ENCODE measurements at regions not wholly inside any gene's neighbourhood (a gene's known extent, or its start where the extent isn't known, plus 50 kb on each side); places are given as distances from the start of the nearest gene placed in this dataset.

- Histone ChIP-seq H3K36me3 (no peaks in the 10 kb centered on the region), H3K9me3 (peaks cover 0 to 3% of the 10 kb centered on the region in 2 donors), H3K27ac (no peak overlapping the region), H3K4me1 (no peaks in the 10 kb centered on the region), H3K4me3 (no peak overlapping the region), H3K27me3 (no peaks in the 10 kb centered on the region)
- DNase-seq (ENCODE audit: low spot score in 2 of 2): no peak
- intact Hi-C loops (cut with DNase I): no loop called here
- TF ChIP-seq, protein P1, sequence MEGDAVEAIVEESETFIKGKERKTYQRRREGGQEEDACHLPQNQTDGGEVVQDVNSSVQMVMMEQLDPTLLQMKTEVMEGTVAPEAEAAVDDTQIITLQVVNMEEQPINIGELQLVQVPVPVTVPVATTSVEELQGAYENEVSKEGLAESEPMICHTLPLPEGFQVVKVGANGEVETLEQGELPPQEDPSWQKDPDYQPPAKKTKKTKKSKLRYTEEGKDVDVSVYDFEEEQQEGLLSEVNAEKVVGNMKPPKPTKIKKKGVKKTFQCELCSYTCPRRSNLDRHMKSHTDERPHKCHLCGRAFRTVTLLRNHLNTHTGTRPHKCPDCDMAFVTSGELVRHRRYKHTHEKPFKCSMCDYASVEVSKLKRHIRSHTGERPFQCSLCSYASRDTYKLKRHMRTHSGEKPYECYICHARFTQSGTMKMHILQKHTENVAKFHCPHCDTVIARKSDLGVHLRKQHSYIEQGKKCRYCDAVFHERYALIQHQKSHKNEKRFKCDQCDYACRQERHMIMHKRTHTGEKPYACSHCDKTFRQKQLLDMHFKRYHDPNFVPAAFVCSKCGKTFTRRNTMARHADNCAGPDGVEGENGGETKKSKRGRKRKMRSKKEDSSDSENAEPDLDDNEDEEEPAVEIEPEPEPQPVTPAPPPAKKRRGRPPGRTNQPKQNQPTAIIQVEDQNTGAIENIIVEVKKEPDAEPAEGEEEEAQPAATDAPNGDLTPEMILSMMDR (IDR thresholded peaks at IDR 0.05): no peak
These were observed 241.9 kb downstream of the CDH11 start for GRCh38 chr16:64880006-64880405.

GRCh38 chr16:64878940-64879339 lies 242.9 kb downstream of the CDH11 start:
- DNase-seq (ENCODE audit: low spot score in 2 of 2): no peak
- Histone ChIP-seq H3K36me3 (no peaks in the 10 kb centered on the region), H3K4me1 (no peaks in the 10 kb centered on the region), H3K27me3 (no peaks in the 10 kb centered on the region), H3K27ac (no peak overlapping the region), H3K9me3 (peaks cover 0 to 3% of the 10 kb centered on the region in 2 donors), H3K4me3 (no peak overlapping the region)
- TF ChIP-seq, protein P1 (IDR thresholded peaks at IDR 0.05): no peak
- intact Hi-C loops (cut with DNase I): no loop called here

GRCh38 chr16:64872101-64872500 lies 249.8 kb downstream of the CDH11 start:
- intact Hi-C loops (cut with DNase I): no loop called here
- TF ChIP-seq, protein P1 (IDR thresholded peaks at IDR 0.05): no peak
- H3K27ac ChIP-seq: no peak overlapping the region
- H3K27me3 ChIP-seq: no peaks in the 10 kb centered on the region
- no peaks in the 10 kb centered on the region for H3K4me1 ChIP-seq
- no peak for DNase-seq (ENCODE audit: low spot score in 2 of 2)
- no peak overlapping the region for H3K4me3 ChIP-seq
- H3K36me3 ChIP-seq: no peaks in the 10 kb centered on the region
- H3K9me3 ChIP-seq: peaks cover 0 to 3% of the 10 kb centered on the region in 2 donors

DNA sequence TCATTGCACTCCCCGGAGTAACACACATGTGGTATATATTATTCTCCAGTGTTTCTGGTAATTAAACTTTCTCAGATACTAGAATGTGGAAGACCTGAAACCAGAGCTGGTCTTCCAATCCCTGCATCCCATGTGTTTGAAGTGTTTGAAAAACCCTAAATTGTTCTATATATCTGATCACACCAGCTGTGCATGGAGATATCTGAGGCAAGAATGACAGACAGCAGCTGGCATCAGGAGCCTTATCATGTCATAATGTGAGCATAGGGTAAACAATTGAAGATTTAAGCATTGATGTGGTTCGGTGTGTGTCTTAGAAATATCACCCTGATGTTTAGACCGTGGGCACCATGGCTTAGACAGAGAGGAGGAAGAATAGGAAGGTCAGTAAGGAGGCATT lies 251.0 kb downstream of the CDH11 start:
- Histone ChIP-seq H3K4me3 (no peak overlapping the region), H3K27ac (no peak overlapping the region), H3K9me3 (no peaks in the 10 kb centered on the region), H3K36me3 (no peaks in the 10 kb centered on the region), H3K27me3 (no peaks in the 10 kb centered on the region), H3K4me1 (no peaks in the 10 kb centered on the region)
- no peak for DNase-seq (ENCODE audit: low spot score in 2 of 2)
- TF ChIP-seq, protein P1 (IDR thresholded peaks at IDR 0.05): no peak
- intact Hi-C loops (cut with DNase I): no loop called here

GRCh38 chr16:64869781-64870180 lies 252.1 kb downstream of the CDH11 start:
- Histone ChIP-seq H3K4me1 (no peaks in the 10 kb centered on the region), H3K36me3 (no peaks in the 10 kb centered on the region), H3K4me3 (no peak overlapping the region), H3K27me3 (no peaks in the 10 kb centered on the region), H3K9me3 (no peaks in the 10 kb centered on the region), H3K27ac (no peak overlapping the region)
- intact Hi-C loops (cut with DNase I): no loop called here
- TF ChIP-seq, protein P1 (IDR thresholded peaks at IDR 0.05): no peak
- DNase-seq (ENCODE audit: low spot score in 2 of 2): no peak

DNA sequence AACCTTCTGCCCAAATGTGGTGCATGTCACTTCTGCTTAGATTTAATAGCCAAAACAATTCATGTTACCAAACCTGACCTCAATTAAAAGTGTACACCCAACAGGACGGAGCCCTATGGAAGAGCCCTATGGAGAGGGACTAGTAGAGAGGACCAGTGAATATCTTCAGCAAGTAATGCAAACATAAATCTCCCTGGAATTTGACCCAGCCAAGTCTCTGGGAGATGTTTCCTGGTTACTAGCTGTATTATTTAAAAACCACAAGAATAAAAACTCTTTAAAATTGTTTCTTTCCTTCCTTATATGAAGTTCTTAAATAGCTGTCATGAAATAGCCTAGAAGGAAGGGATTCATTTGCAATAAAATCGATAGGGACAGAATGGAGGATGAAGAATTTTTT lies 255.8 kb downstream of the CDH11 start:
- Histone ChIP-seq H3K4me1 (no peaks in the 10 kb centered on the region), H3K27me3 (no peaks in the 10 kb centered on the region), H3K27ac (no peak overlapping the region), H3K36me3 (no peaks in the 10 kb centered on the region), H3K9me3 (no peaks in the 10 kb centered on the region), H3K4me3 (no peak overlapping the region)
- intact Hi-C loops (cut with DNase I): no loop called here
- TF ChIP-seq, protein P1 (IDR thresholded peaks at IDR 0.05): no peak
- DNase-seq (ENCODE audit: low spot score in 2 of 2): no peak

Measured in ascending aorta (tissue), 2 donors.